Cardiac septum (tissue), 1 donor: ENCODE measurements at regions not wholly inside any gene's neighbourhood (a gene's known extent, or its start where the extent isn't known, plus 50 kb on each side); places are given as distances from the start of the nearest gene placed in this dataset.
"Not testable (repeated sequence)": the region's sequence is repeated elsewhere in the genome, so short reads cannot be mapped to it uniquely, and the experiment has no call there.

Experiments used
- DNase-seq: peaks from one replicate; pipeline ENCODE4 v3.0.0-alpha.2; 2020; ENCODE audit warnings: low spot score
- intact Hi-C: fragments of 100-400 bp; cut with DNase I; formaldehyde crosslinking; loops from one replicate; pipeline ENCODE4 v1.14.0; 2022
- donor health status: DM: no; HTN: no; CAD: no.

- intact Hi-C loops: no loop called here
- no peak for DNase-seq
Measured at GRCh38 chr12:75650595-75651341, 139.4 kb upstream of the KRR1 start.

GRCh38 chr12:75650100-75650499 is 138.7 kb upstream of the KRR1 start:
- intact Hi-C loops: no loop called here
- no peak for DNase-seq

GRCh38 chr12:75648856-75649255 is 137.4 kb upstream of the KRR1 start:
- intact Hi-C loops: no loop called here
- DNase-seq: no peak

- no peak for DNase-seq
- intact Hi-C loops: no loop called here
Measured at GRCh38 chr12:75646329-75647210, 135.2 kb upstream of the KRR1 start.

GRCh38 chr12:75644472-75645072 is 133.2 kb upstream of the KRR1 start:
- intact Hi-C loops: no loop called here

GRCh38 chr12:75643119-75643518 is 131.7 kb upstream of the KRR1 start:
- intact Hi-C loops, DNase-seq: not testable (repeated sequence)

More at GRCh38 chr12:75644472-75645072, 133.2 kb upstream of the KRR1 start:
- no peak for DNase-seq

- intact Hi-C loops: no loop called here
- DNase-seq: no peak
Measured at GRCh38 chr12:75642226-75642625, 130.8 kb upstream of the KRR1 start.

GRCh38 chr12:75641031-75641780 is 129.8 kb upstream of the KRR1 start:
- intact Hi-C loops: no loop called here
- DNase-seq: no peak

- intact Hi-C loops: no loop called here
- DNase-seq: no peak
Measured at GRCh38 chr12:75638792-75639191, 127.4 kb upstream of the KRR1 start.

GRCh38 chr12:75636607-75637006 is 125.2 kb upstream of the KRR1 start:
- intact Hi-C loops: no loop called here

GRCh38 chr12:75635606-75636444 is 124.4 kb upstream of the KRR1 start:
- intact Hi-C loops: no loop called here
- no peak for DNase-seq

More at GRCh38 chr12:75636607-75637006, 125.2 kb upstream of the KRR1 start:
- DNase-seq: no peak

GRCh38 chr12:75634244-75635222 is 123.1 kb upstream of the KRR1 start:
- no peak for DNase-seq
- intact Hi-C loops: no loop called here

- intact Hi-C loops: no loop called here
Measured at GRCh38 chr12:75633789-75634188, 122.4 kb upstream of the KRR1 start.

GRCh38 chr12:75632442-75632841 is 121.0 kb upstream of the KRR1 start:
- intact Hi-C loops: no loop called here
- DNase-seq: no peak

More at GRCh38 chr12:75633789-75634188, 122.4 kb upstream of the KRR1 start:
- DNase-seq: no peak

GRCh38 chr12:75631831-75632230 is 120.4 kb upstream of the KRR1 start:
- no peak for DNase-seq
- intact Hi-C loops: no loop called here

- intact Hi-C loops: no loop called here
- DNase-seq: no peak
Measured at GRCh38 chr12:75630091-75630490, 118.7 kb upstream of the KRR1 start.

- intact Hi-C loops: no loop called here
- no peak for DNase-seq
Measured at GRCh38 chr12:75628916-75629315, 117.5 kb upstream of the KRR1 start.

GRCh38 chr12:75628511-75628910 is 117.1 kb upstream of the KRR1 start:
- intact Hi-C loops: no loop called here
- DNase-seq: no peak
